HG02588 (cell line): ENCODE measurements at regions not wholly inside any gene's neighbourhood (a gene's known extent, or its start where the extent isn't known, plus 50 kb on each side); places are given as distances from the start of the nearest gene placed in this dataset.

Experiments
- ATAC-seq: cut with Tn5 transposase; IDR thresholded peaks from one replicate; pipeline ENCODE4 v1.9.1; 2021; ENCODE audit warnings: mild to moderate bottlenecking, moderate library complexity; ENCODE audit not compliant: unreplicated experiment

DNA sequence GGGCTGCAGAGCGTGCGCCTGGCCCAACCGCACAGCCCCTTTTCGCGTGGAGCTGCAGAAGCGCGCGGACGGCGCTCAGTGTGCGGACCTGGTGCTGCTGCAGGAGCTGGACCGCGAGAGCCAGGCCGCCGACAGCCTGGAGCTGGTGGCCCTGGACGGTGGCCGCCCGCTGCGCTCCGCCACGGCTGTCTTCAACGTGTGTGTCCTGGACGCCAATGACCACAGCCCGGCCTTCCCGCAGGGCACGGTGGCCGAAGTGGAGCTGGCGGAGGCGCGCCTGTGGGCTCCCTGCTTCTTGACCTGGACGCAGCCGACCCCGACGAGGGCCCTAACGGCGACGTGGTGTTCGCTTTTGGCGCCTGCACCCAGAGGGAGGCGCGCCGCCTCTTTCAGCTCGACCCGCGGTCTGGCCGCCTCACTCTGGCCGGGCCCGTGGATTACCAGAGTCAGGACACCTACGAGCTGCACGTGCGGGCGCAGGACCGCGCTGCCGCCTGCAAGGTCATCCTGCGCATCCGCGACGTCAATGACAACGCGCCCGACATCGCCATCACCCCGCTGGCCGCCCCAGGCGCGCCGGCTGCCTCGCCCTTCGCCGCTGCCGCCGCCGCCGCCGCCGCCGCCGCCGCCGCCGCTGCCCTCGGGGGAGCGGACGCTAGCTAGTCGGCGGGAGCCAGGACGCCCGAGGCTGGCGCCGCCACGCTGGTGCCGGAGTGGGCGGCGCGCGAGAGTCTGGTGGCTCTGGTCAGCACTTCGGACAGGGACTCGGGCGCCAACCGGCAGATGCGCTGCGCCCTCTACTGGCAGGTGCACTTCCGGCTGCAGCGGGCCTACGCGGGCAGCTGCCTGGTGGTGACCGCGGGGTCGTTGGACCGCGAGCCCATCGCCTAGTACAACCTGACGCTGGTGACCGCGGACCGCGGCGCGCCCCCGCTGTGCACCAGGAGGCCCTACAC, 172.2 kb downstream of the OLFM4 start:
- no peak for ATAC-seq

DNA sequence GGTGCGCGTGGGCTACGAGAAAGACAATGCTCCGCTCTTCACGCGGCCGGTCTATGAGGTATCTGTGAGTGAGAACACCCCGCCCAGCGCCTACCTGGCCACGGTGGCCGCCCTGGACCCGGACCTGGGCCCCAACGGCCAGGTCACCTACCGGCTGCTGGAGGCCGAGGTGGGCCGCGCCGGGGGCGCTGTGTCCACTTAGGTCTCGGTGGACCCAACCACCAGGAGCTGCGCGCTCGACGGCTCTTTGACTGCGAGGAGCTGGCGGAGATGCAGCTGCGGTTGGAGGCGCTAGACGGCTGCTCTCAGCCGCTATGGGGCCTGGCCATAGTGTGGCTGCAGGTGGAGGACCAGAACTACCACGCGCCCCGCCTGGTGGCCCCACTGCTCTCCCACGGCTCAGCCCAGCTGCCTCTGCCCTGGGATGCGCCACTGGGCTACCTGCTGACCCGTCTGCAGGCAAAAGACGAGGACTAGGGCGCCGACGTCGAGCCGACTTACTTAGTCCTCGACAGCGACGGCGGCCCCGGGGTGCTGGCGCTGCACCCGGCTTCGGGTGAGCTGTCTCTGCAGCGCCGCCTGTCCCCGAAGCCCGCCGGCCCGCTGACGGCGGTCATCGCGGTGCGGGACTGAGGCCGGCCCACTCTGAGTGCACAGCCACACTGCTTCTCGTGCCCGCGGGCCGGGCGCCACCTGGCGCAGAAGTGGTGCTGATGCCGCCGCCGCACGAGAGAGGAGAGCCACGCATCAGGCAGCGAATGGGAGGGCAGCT, 173.0 kb downstream of the OLFM4 start:
- no peak for ATAC-seq

DNA sequence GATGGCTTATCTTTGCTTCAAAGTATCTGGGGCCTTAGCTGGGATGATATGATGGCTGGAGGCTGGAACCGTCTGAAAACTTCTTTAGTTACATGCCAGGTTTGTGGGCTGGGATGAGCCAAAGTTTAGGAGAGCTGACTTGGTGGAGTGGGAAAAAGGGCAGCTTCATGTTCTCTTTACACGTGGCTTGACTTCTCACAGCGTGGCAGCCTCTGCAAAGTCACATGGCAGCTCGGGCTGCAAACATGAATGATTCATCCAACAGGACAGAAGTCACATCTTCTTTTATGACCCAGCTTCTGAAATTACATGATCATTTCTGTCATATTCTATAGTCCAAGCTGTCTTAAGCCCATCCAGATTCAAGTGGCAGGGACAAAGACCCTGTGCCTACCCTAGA, 176.0 kb downstream of the OLFM4 start:
- no peak for ATAC-seq

DNA sequence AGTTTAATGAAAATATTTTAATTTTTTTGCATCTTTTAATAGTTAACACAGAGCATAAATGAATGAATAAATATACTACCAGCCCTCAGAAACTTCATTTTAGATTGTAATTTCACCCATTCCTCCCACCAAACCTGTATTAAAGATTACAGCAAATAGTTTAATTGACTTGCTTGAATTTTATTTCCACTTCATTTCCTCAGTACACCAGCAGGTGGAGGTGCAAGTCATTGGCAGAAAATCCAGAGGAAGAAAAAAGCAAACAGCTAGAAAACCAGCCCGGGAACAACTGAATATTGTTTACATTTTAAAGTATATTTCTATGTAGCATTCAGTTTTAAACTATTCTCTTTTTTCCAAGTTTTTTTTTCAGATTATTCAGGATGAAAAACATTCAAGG, 177.8 kb downstream of the OLFM4 start:
- ATAC-seq: no peak

DNA sequence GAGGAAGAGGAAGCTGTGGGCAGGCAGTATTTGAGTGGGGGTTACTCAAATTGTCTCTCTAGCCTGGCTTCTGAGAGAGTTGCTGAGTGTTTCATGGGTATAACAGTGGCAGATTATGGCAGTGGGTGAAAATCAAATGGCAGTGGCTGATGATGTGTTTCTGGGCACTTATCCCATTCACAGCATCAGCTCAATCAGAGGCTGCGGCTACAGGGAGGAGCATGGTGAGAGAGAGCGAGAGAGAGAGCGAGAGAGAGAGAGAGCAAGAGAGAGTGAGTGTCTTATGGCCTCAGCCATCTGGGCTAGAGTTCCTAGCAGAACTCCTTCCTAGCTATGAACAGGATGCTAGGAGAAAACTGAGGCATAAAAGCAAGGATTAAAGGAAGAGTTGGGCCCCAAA, 178.9 kb downstream of the OLFM4 start:
- ATAC-seq: no peak

DNA sequence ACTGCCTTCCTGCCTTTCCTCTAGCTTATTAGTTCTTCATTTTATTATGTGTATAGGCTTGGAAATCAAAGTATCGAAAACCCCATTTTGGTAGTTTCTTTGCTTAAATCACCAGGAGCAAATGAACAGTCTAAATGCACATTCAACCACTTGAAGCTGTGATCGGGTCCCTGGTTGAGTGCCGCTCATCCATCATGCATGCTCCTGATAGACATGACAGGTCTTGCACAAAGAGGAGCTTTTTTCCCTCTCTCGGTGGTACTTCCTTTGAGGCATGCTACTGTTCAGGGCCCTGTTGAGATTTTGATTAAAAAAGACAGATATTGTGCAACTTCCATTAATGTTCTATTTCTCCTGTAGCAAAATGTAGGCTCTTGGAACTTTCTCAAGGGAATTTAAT, 185.8 kb downstream of the OLFM4 start:
- no peak for ATAC-seq

DNA sequence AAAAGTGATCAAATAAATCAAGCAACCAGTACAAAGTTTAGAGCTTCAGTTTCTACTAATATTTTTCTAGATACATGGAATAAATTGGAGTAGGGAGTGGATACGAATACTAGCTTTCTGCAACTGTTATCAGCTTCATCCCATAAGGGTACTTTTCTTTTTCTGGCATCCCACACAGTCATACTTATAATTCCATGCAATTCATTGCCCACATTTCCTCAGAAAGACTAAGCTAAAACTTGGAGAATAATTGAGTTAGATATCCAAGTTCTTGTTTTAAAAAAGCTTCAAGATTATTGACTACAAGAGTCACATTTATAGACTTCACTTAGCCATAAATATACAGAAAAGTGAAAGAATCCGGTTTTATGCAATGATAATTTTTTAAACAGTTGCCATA, 186.9 kb downstream of the OLFM4 start:
- ATAC-seq: no peak

DNA sequence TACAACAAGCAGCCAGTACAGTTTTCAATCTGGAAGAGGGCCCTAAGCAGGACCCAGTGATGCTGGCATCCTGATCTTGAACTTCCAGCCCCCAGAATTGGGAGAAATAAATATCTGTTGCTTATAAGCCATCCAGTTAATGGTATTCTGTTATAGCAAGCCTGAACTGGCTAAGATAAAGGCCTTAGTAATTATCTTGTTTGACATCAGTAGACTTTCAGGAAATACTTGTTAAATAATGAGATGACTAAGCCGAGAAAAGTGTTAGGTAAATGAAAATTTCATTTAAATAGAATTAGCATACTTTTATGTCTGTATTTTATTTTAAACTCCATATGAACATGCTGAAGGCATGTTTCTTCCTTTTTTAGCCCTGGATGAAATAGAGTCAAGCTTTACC, 188.2 kb downstream of the OLFM4 start:
- ATAC-seq: no peak

DNA sequence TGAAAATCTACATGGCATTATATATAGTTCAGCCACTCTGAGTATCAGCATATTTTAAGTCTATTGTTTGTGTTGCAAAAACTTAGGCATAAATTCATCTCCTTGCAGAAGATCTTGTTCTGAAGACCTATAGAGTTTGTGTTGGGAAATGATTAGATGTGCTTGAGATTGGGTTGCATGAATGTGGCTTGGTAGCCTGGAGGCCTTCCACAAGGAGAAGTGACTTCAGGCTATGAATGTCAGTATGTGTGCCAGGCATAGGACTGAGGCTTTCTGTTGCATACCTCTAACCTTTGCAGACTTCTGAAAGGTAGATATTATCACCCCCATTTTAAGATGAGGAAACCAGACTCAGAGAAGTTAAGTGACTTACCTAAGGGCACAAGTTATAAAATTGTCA, 188.6 kb downstream of the OLFM4 start:
- ATAC-seq: no peak

DNA sequence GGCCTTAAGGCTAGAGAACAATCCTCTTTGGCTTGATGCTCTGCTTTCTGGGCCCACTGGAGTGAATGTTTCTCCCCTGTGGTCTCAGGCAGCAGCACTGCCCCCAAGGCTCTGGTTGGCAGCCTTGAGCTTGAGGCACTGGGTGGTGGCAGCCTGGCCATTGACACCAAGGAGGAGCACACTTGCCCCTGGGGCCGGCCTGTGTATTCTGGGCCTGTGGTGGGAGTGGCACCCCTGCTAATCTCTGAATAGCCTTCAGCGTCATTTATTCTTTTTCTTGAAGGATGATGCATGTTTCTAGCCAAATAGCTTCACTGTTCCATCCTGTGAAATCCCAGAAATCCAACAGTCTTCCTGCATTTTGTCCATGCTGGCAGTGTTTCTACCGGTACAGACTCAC, 191.4 kb downstream of the OLFM4 start:
- ATAC-seq: no peak

DNA sequence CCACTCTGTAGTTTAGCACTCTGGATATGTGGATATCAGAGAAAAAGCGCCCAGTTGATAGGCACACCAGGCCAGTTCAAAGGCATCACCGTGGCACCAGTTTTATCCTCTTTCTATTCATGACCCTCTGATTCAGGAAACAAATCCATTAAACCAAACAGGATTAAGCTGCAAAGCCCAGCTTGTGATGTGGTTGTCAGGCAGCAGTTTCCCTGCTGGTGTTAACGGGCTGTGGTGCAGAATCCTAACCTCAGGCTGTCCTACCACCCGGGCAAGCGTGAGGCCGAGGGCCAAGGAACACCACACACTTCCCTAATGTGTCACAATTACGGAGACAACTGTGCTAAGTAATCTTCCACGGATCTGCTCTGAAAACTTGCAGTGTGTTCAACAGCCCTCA, 209.1 kb downstream of the OLFM4 start:
- ATAC-seq: no peak

DNA sequence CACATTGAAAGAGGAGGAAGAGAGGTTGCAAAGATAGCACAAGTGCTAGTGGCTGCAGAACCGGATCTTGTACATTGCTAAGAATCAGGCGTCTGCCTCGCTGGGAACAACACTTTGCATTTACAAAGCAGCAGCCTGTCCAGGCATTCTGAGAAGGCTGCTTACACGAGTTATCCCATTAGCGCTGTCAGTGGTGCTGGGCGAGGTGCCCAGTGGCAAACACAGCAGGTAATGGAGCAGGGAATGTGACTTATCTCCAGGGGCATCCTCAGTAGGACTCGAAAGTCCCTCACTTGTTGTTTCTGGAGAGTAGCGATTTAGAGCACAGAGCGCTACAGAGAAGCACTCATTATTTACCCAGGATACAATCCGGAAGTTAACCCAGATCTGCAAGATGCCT, 209.6 kb downstream of the OLFM4 start:
- ATAC-seq: no peak

DNA sequence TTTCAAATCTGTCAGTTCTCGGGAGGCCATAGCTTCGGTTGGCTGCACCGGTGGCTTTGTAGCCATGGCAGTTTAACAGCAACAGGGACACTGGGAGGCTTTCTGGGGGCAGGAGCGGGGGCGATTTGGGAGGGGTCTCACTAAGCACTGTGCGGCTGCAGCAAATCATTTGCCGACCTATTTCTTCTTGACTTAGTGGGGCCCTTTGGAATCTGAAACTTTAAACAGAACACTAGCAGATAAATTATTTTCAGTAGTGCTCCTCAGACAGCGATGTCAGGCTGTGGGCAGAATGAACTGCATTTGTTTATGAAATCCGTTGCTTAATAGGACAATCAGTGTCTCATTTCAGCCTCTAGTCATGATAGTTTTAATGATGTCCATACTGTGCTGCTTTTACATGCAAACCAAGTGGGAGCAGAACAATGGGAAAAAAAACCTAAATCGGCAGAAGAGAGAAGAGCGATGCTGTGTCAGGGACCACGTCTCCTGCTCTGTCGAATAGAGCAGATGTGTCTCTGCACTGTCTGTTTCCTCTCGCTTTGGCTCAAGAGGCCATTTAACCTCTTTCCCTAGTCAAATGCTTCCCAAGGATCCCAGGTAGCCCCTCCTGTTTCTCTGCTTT, 211.9 kb downstream of the OLFM4 start:
- no peak for ATAC-seq

DNA sequence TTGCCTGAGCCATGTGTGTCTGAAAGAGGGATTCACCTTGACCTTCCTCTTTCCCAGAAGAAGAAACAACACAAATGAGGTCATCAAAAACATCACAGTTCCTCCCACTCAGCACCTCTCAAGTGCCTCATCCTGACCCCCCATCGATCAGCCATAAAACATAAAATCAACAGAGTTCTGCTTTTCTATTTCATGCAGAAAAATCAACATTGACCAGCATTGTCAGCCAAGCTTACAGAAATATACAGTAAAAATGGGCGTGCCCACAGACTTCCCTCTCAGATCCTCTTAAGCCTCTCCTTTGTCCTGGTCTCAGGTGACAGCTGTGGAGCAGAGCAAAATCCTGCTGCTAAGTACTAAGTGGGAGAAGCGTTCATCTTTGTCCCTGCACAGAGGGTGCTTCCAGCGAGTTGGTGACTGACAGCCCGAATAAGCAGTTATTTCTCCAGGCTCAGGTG, 213.3 kb downstream of the OLFM4 start:
- ATAC-seq: no peak

DNA sequence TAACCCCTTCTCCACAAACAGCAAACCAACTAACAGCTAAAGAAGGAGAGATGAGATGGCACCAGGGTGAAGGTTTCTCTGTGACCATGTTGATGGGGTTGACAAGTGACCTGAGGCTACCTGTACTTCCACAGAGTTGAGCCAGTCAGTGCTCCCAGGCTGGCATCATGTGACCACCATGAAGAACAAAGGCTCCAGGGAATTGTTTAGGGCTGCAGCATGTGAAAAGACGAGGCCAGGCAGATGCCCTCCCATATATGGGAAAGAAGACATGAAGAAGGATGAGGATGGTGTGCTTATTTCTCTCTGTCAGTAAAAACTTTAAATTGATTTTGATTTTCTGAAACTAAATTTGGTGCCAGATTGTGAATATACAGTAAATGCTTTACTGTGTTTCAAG, 220.6 kb downstream of the OLFM4 start:
- no peak for ATAC-seq

DNA sequence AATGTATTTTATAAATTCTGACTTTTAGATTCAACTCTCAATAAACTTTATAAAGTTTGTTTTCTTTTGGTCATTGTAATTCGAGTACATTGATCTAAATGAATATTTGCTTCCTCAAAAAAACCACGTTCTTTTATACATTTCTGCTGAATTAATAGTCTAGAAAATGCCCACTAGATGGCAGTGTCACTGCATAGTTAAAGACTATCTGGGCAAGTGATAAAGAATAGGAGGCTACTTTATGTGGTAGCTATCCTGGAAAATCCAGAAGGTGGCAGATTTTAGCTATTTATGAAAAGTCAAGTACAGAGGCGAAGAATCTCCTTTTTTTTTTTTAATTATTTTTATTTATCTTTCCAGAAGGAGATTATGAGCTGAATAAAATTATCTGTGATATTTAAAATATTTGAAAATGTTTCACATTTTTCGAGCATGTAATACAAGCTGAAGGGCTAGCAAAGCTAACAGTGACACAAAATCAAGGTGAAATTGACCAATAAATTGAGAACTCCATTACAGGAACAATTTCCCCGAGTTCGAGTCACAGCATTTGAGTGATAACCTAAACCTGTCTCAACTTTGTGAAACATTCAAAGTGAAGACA, 221.8 kb downstream of the OLFM4 start:
- peak; percentile 77 for ATAC-seq

DNA sequence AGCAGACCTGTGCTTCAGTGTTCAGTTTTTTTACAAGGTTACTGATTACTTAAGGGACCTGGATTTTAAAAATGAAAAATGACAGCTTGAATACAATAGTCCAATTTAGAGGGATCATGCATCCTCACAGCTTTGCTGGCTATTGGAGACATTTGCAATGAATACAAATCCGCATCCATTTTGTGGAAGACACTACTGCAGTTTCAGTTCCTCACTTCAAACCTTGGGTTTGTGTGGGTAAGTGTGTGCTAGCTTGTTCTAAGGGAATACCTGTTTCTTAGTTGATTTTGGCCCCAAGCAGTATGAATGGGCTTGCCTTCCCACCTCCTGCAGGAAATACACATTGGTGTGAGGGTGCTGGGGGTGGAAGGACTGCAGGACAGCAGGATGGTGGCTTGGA, 222.4 kb downstream of the OLFM4 start:
- ATAC-seq: no peak

DNA sequence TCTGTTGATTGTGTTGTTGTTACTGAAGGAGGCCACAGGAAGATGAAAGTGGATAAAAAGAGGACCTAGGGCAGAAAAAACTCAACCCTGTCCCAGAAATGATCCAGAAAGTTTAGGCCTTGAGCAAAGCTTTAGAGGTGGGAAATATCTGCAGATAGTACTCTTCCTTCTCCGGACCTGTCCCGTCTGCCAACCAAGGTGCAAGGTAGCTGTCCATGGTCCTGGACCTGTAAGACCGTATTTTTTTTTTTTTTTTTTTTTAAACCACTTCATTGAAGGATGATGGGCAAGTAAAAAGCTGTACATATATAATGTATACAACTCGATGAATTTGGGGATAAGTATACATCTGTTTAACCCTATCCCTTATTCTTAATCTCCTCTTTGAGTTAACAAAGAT, 225.9 kb downstream of the OLFM4 start:
- no peak for ATAC-seq

DNA sequence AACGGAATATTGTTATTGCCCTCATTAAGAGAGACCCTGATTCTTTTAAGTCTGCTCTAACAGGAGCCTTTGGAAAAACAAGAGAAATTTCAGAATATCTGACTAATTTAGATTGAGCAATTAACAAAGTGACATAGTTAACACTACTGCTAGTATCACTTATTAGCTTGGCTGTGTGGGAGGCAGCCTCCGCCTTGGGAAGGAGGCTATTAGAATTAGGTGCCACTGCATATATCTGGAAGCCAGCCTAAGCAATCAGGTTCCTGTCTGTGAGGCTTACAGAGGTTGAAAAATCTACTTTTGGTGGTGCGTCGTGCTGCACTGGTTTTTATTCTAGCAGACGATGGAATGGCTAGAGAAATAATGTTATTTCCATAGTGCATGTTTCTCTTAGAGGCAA, 227.2 kb downstream of the OLFM4 start:
- ATAC-seq: no peak

DNA sequence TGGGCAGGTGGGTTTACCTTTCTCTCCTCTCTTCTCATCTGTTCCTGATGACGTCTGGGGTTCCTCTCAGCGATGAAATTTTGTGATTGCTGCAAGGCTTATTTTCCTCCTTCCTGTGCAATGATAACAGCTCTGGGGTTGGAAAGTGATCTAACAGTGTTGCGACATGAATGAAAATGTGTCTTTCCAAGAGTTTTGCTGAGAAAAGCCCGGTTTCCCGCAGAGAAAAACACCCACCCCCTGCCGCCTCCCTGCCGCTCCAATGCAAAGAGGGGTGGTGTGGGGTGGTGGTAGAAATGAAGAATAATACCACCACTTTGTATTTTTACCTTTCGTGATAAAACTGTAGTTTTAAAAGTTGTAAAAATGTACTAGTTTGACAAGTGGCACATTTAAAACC, 232.0 kb downstream of the OLFM4 start:
- no peak for ATAC-seq

DNA sequence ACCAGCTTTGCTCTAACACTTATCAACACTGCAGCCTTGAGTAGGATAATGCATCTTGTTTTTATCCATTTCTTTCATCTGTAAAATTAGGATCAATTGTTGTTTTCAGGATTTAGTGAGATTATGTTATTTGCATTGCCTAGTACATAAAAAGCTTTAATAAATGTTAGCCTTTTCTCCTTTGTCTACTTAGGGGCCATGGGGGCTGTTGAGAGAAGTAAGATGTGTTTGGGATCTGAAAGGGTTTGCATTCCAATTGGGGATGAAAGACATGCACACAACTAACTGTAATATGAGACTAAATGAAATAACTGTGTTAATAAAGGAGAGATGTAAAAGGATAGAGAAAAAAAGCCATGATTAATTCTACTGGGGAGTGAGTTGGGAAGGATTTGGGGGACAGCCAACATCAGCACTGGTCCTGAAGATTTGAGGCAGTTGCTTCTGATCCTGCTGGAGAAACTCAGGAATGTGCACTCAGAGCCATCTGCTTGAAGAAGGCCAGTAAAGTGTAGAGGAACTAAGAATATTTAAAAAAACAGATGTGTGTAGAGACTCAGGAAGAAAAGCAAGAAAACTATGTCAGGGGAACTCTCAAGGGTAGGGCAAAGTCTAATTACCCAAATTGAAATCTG, 236.3 kb downstream of the OLFM4 start:
- no peak for ATAC-seq
